Right lobe of liver (tissue), 6 donors: ENCODE measurements at regions not wholly inside any gene's neighbourhood (a gene's known extent, or its start where the extent isn't known, plus 50 kb on each side); places are given as distances from the start of the nearest gene placed in this dataset.
A peak's percentile ranks its signal among the peaks of the same experiment; 100 is the strongest.

Experiments used
- ATAC-seq, 4 donors: fragments of 200-7000 bp; cut with Tn5 transposase; one replicate each; pipeline ENCODE4 v1.9.1; 2020; ENCODE audit warnings: mild to moderate bottlenecking in 4 of 4, moderate library complexity in 4 of 4
- DNase-seq, 3 donors: peaks; one replicate each; pipeline ENCODE4 v3.0.0-alpha.2; 2020
- H3K27ac ChIP-seq, 3 donors: fragments of 200-600 bp; one replicate each; pipeline ENCODE4 v1.8.0; 2022
- H3K27me3 ChIP-seq, 2 donors: fragments of 200-600 bp; one replicate each; pipeline ENCODE4 v1.8.0; 2022
- H3K36me3 ChIP-seq, 4 donors: fragments of 200-600 bp; sonication (generic) in 1 of 4; one replicate each; pipeline versions ENCODE4 v1.5.1 to v1.8.0; 2017 to 2022; ENCODE audit warnings: control low read depth in 1 of 4
- H3K4me1 ChIP-seq, 4 donors: fragments of 200-600 bp; sonication (generic) in 1 of 4; one replicate each; pipeline versions ENCODE4 v1.5.1 to v1.8.0; 2017 to 2022; ENCODE audit warnings: control low read depth in 1 of 4
- H3K4me3 ChIP-seq, 3 donors: fragments of 200-600 bp; one replicate each; pipeline ENCODE4 v1.8.0; 2022
- H3K9me3 ChIP-seq, 4 donors: fragments of 200-600 bp; sonication (generic) in 1 of 4; one replicate each; pipeline versions ENCODE4 v1.5.1 to v1.8.0; 2017 to 2022; ENCODE audit warnings: control low read depth in 1 of 4
- POLR2A ChIP-seq: fragments of 450-650 bp; IDR thresholded peaks from one replicate; pipeline ENCODE4 v1.6.1; 2017; ENCODE audit warnings: antibody characterized with exemption, mild to moderate bottlenecking
- WGBS: methylation state at CpG from one replicate; pipeline ENCODE4 v1.1.6; 2018; ENCODE audit warnings: low coverage, low lambda C conversion rate; ENCODE audit not compliant: insufficient coverage; ENCODE audit errors: missing lambda C conversion rate; 5-methylcytosine and 5-hydroxymethylcytosine counted together
- intact Hi-C, 2 donors: fragments of 100-400 bp; cut with DNase I; formaldehyde crosslinking; loops; one replicate each; pipeline versions ENCODE4 v1.11.2 to v1.14.1; 2022
- TF ChIP-seq, protein P1 (sequence below), 4 donors: fragments of 200-600 bp in 3 of 4; fragments of 450-650 bp in 1 of 4; IDR thresholded peaks; one replicate each; pipeline versions ENCODE4 v1.5.1 to v1.8.0; 2016 to 2022; ENCODE audit warnings: antibody characterized with exemption in 4 of 4, mild to moderate bottlenecking in 2 of 4
- donor health status: DM: no; HTN: yes; CAD: no.
- donor health status: DM: no; HTN: no; CAD: no.
- donor health status: DM: no; HTN: no; CAD: no.
- donor health status: DM: no; HTN: yes; CAD: no.
- donor health status: DM: no; HTN: yes; CAD: no.

- WGBS = 33% methylated on average over 1 of the region's 9 CpGs
- no peak overlapping the region for H3K27ac ChIP-seq
- no peaks in the 10 kb centered on the region for H3K27me3 ChIP-seq
- H3K36me3 ChIP-seq = no peaks in the 10 kb centered on the region
- no peak overlapping the region for H3K4me3 ChIP-seq
- no peak for ATAC-seq
- DNase-seq = no peak
- no peaks in the 10 kb centered on the region for H3K9me3 ChIP-seq
- intact Hi-C loops = no loop called here
- no peaks in the 10 kb centered on the region for H3K4me1 ChIP-seq
- TF ChIP-seq POLR2A = no peak
Observed at GRCh38 chr14:104368751-104369100, 210.8 kb upstream of the C14orf180 start.

DNA sequence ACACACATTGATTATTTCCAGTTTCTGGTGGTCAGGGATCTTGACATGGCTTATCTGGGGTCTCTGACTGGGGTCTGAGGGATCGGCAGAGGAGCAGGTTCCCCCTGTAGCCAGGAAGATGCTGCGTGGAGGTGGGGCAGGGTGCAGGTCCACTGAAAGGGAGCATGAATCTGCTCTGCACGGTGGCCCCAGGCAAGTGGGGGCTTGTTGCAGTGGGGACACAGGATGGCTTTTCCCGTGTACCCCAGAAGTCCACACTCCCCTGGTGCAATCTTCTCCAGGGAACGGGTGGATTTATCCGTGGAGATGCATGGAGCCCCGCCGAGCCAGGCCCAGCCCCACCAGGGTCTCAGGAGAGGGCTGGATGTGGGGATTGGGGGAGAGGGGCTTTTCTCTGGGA is 210.4 kb upstream of the C14orf180 start:
- intact Hi-C loops = no loop called here
- no peaks in the 10 kb centered on the region for H3K9me3 ChIP-seq
- ATAC-seq (no peak), DNase-seq (no peak)
- no peak overlapping the region for H3K27ac ChIP-seq
- H3K27me3 ChIP-seq = no peaks in the 10 kb centered on the region
- H3K4me1 ChIP-seq = no peaks in the 10 kb centered on the region
- 33% methylated on average over 4 of the region's 8 CpGs for WGBS
- TF ChIP-seq, protein P1, sequence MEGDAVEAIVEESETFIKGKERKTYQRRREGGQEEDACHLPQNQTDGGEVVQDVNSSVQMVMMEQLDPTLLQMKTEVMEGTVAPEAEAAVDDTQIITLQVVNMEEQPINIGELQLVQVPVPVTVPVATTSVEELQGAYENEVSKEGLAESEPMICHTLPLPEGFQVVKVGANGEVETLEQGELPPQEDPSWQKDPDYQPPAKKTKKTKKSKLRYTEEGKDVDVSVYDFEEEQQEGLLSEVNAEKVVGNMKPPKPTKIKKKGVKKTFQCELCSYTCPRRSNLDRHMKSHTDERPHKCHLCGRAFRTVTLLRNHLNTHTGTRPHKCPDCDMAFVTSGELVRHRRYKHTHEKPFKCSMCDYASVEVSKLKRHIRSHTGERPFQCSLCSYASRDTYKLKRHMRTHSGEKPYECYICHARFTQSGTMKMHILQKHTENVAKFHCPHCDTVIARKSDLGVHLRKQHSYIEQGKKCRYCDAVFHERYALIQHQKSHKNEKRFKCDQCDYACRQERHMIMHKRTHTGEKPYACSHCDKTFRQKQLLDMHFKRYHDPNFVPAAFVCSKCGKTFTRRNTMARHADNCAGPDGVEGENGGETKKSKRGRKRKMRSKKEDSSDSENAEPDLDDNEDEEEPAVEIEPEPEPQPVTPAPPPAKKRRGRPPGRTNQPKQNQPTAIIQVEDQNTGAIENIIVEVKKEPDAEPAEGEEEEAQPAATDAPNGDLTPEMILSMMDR (IDR thresholded peaks at IDR 0.05) = no peak
- H3K4me3 ChIP-seq = no peak overlapping the region
- H3K36me3 ChIP-seq = no peaks in the 10 kb centered on the region

DNA sequence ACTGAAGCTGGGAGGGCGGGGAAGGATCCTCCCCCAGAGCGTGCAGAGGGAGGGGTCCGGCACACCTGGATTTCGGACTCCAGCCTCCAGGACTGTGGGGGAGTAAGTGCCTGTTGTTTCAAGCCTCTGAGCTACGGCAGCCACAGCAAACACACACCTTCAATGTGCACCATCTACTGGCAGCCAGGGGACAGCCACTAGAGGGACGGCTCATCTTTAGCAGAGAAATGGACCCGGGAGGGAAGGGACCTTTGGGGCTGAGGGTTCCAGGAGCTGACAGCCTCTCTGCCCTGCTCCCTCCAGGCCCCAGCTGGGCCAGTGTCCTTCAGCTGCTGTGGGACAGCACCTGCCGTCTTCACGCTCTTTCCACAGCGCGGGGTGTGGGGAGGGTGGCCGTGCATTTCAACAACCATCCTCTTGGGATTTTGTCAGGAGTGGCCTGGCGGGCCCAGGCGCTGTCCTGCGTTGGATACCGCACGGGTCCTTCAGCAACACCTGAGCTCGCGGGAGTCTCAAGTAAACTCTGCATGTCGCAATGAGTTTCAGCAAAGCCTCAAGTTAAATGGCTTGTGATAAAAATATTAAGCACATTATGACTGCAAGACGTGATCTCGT is 209.2 kb upstream of the C14orf180 start:
- intact Hi-C loops = no loop called here
- ATAC-seq (peak; percentile 40 to 81 (median 70)), DNase-seq (peak in 2 of 3 donors; percentile 37 to 53)
- 86% methylated on average over 5 of the region's 22 CpGs for WGBS
- H3K27me3 ChIP-seq = no peaks in the 10 kb centered on the region
- no peaks in the 10 kb centered on the region for H3K9me3 ChIP-seq
- H3K27ac ChIP-seq = no peak overlapping the region
- H3K4me1 ChIP-seq = no peaks in the 10 kb centered on the region
- no peak overlapping the region for H3K4me3 ChIP-seq
- TF ChIP-seq POLR2A = no peak
- TF ChIP-seq, protein P1 (IDR thresholded peaks at IDR 0.05) = peak; percentile 21 to 48 (median 34)
- H3K36me3 ChIP-seq = no peaks in the 10 kb centered on the region

GRCh38 chr14:104371031-104371430 is 208.5 kb upstream of the C14orf180 start:
- no peaks in the 10 kb centered on the region for H3K9me3 ChIP-seq
- ATAC-seq = no peak
- no peak overlapping the region for H3K4me3 ChIP-seq
- no peaks in the 10 kb centered on the region for H3K27me3 ChIP-seq
- DNase-seq = peak in 1 of 3 donors; percentile 37
- WGBS = no CpG with 5 or more reads among the region's 15 CpGs
- no peaks in the 10 kb centered on the region for H3K4me1 ChIP-seq
- H3K27ac ChIP-seq = no peak overlapping the region
- H3K36me3 ChIP-seq = no peaks in the 10 kb centered on the region
- TF ChIP-seq, protein P1 (IDR thresholded peaks at IDR 0.05) = no peak
- no peak for TF ChIP-seq POLR2A
- intact Hi-C loops = no loop called here

DNA sequence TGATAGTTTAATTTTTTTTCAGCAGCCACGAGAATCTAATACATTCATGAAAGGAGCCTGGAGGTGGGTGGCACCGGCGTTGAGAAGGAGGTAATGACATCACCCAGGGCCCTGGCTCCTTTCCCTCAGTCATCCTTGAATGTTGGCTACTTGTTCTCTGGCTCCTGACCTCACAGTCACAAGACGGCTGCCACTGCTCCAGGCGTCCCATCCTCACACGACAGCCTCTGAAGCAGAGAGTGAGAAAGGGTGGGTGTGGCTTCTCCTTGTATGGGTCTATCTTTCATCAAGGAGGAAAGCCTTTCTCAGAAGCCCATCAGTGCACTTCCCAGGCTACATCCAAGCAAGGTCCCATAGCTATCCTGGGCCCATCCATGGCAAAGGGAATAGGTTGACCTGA is 207.6 kb upstream of the C14orf180 start:
- intact Hi-C loops = no loop called here
- ATAC-seq (no peak), DNase-seq (peak in 1 of 3 donors; percentile 5)
- no peak for TF ChIP-seq POLR2A
- TF ChIP-seq, protein P1 (IDR thresholded peaks at IDR 0.05) = no peak
- Histone ChIP-seq H3K27ac (no peak overlapping the region), H3K27me3 (no peaks in the 10 kb centered on the region), H3K4me3 (no peak overlapping the region), H3K36me3 (no peaks in the 10 kb centered on the region), H3K9me3 (no peaks in the 10 kb centered on the region), H3K4me1 (no peaks in the 10 kb centered on the region)
- 76% methylated on average over 6 of the region's 6 CpGs for WGBS
